GM19395 (cell line): ENCODE measurements at regions not wholly inside any gene's neighbourhood (a gene's known extent, or its start where the extent isn't known, plus 50 kb on each side); places are given as distances from the start of the nearest gene placed in this dataset.
"Not testable (repeated sequence)": the region's sequence is repeated elsewhere in the genome, so short reads cannot be mapped to it uniquely, and the experiment has no call there.

Experiments
- ATAC-seq: cut with Tn5 transposase; IDR thresholded peaks from one replicate; pipeline ENCODE4 v1.9.1; 2021; ENCODE audit warnings: mild to moderate bottlenecking, moderate library complexity; ENCODE audit not compliant: unreplicated experiment

GRCh38 chr7:142507066-142507465 is 242.2 kb upstream of the PRSS1 start:
- ATAC-seq: not testable (repeated sequence)

- no peak for ATAC-seq
Observed at GRCh38 chr7:142506601-142507000, 242.7 kb upstream of the PRSS1 start.

- ATAC-seq: not testable (repeated sequence)
Observed at GRCh38 chr7:142503949-142504348, 245.3 kb upstream of the PRSS1 start.

GRCh38 chr7:142503036-142503435 is 245.2 kb upstream of the PRSS58 start:
- no peak for ATAC-seq

GRCh38 chr7:142501434-142501833 is 243.6 kb upstream of the PRSS58 start:
- ATAC-seq: no peak

GRCh38 chr7:142500366-142500765 is 242.5 kb upstream of the PRSS58 start:
- no peak for ATAC-seq

GRCh38 chr7:142499635-142500034 is 241.8 kb upstream of the PRSS58 start:
- no peak for ATAC-seq

- no peak for ATAC-seq
Observed at GRCh38 chr7:142498364-142498763, 240.5 kb upstream of the PRSS58 start.

GRCh38 chr7:142496545-142496991 is 238.7 kb upstream of the PRSS58 start:
- peak; percentile 77 for ATAC-seq

- ATAC-seq: not testable (repeated sequence)
Observed at GRCh38 chr7:142495879-142496278, 238.0 kb upstream of the PRSS58 start.

- not testable (repeated sequence) for ATAC-seq
Observed at GRCh38 chr7:142495301-142495700, 237.4 kb upstream of the PRSS58 start.

- no peak for ATAC-seq
Observed at GRCh38 chr7:142494021-142494420, 236.2 kb upstream of the PRSS58 start.

GRCh38 chr7:142488842-142489241 is 231.0 kb upstream of the PRSS58 start:
- ATAC-seq: no peak

- ATAC-seq: peak; percentile 13
Observed at GRCh38 chr7:142488036-142488633, 230.3 kb upstream of the PRSS58 start.

- peak; percentile 61 for ATAC-seq
Observed at GRCh38 chr7:142487565-142487964, 229.7 kb upstream of the PRSS58 start.

- ATAC-seq: peak; percentile 6
Observed at GRCh38 chr7:142487124-142487523, 229.3 kb upstream of the PRSS58 start.

GRCh38 chr7:142485617-142486226 is 227.9 kb upstream of the PRSS58 start:
- no peak for ATAC-seq

- ATAC-seq: no peak
Observed at GRCh38 chr7:142483659-142484317, 225.9 kb upstream of the PRSS58 start.

- peak; percentile 67 for ATAC-seq
Observed at GRCh38 chr7:142482891-142483658, 225.2 kb upstream of the PRSS58 start.

- ATAC-seq: no peak
Observed at GRCh38 chr7:142481548-142481947, 223.7 kb upstream of the PRSS58 start.

- ATAC-seq: peak; percentile 79
Observed at GRCh38 chr7:142478479-142479220, 220.8 kb upstream of the PRSS58 start.
